HL-60 (cell line): ENCODE measurements at regions not wholly inside any gene's neighbourhood (a gene's known extent, or its start where the extent isn't known, plus 50 kb on each side); places are given as distances from the start of the nearest gene placed in this dataset.
A peak's percentile ranks its signal among the peaks of the same experiment; 100 is the strongest.
"Not testable (repeated sequence)": the region's sequence is repeated elsewhere in the genome, so short reads cannot be mapped to it uniquely, and the experiment has no call there.

ENCODE experiments used
- DNase-seq, 2 experiments: peaks; one replicate each; pipeline ENCODE4 v3.0.0-alpha.2; 2010 to 2020; ENCODE audit warnings: low read depth in 1 of 2, low spot score in 1 of 2
- H3K27ac ChIP-seq: fragments of 250-450 bp; sonication (Bioruptor Pico); replicated peaks from 2 replicates; pipeline ENCODE4 v1.5.1; 2020; ENCODE audit warnings: mild to moderate bottlenecking, moderate library complexity
- H3K27me3 ChIP-seq: fragments of 250-450 bp; sonication (Bioruptor Pico); 2 replicates; pipeline ENCODE4 v1.5.1; 2021; ENCODE audit warnings: mild to moderate bottlenecking, moderate library complexity; ENCODE audit not compliant: insufficient read depth, poor library complexity, severe bottlenecking
- H3K4me3 ChIP-seq: replicated peaks from 2 replicates; pipeline ENCODE4 v1.5.1; 2011; ENCODE audit warnings: mild to moderate bottlenecking, control low read depth, low read length; ENCODE audit not compliant: insufficient read depth
- CTCF ChIP-seq: IDR thresholded peaks from one replicate; pipeline ENCODE4 v1.5.1; 2011; ENCODE audit warnings: low read length, control low read depth, inconsistent platforms; ENCODE audit not compliant: insufficient read depth
- GABPA ChIP-seq: IDR thresholded peaks from 2 replicates; pipeline ENCODE4 v1.6.1; 2012; ENCODE audit warnings: low read depth
- POLR2AphosphoS5 ChIP-seq: IDR thresholded peaks from 2 replicates; pipeline ENCODE4 v1.6.1; 2012; ENCODE audit warnings: low read depth
- REST ChIP-seq: IDR thresholded peaks from 2 replicates; pipeline ENCODE4 v1.6.1; 2012; ENCODE audit warnings: low read depth; ENCODE audit not compliant: insufficient replicate concordance
- SPI1 ChIP-seq: IDR thresholded peaks from 2 replicates; pipeline ENCODE4 v1.6.1; 2012; ENCODE audit warnings: low read depth, mild to moderate bottlenecking, borderline replicate concordance

GRCh38 chr12:90690120-90690519 is 264.9 kb downstream of the CCER1 start:
- DNase-seq: no peak
- Histone ChIP-seq H3K27me3 (no peaks in the 10 kb centered on the region), H3K27ac (no peak overlapping the region), H3K4me3 (no peak overlapping the region)
- TF ChIP-seq POLR2AphosphoS5 (no peak), REST (no peak), CTCF (no peak), SPI1 (no peak), GABPA (no peak)

GRCh38 chr12:90687682-90688081 is 267.3 kb downstream of the CCER1 start:
- not testable (repeated sequence) for H3K27ac ChIP-seq, H3K4me3 ChIP-seq, DNase-seq, H3K27me3 ChIP-seq

GRCh38 chr12:90683871-90684270 is 271.1 kb downstream of the CCER1 start:
- H3K4me3 ChIP-seq: no peak overlapping the region
- TF ChIP-seq GABPA: no peak
- no peak for TF ChIP-seq REST
- TF ChIP-seq CTCF: no peak
- no peak for TF ChIP-seq POLR2AphosphoS5
- TF ChIP-seq SPI1: no peak
- peak in 1 of 2 experiments; percentile 35 for DNase-seq
- H3K27me3 ChIP-seq: no peaks in the 10 kb centered on the region
- no peak overlapping the region for H3K27ac ChIP-seq

GRCh38 chr12:90682398-90682797 is 272.6 kb downstream of the CCER1 start:
- Histone ChIP-seq H3K4me3 (no peak overlapping the region), H3K27me3 (no peaks in the 10 kb centered on the region), H3K27ac (no peak overlapping the region)
- DNase-seq: no peak
- no peak for TF ChIP-seq POLR2AphosphoS5
- no peak for TF ChIP-seq SPI1
- no peak for TF ChIP-seq REST
- TF ChIP-seq CTCF: no peak
- TF ChIP-seq GABPA: no peak
